Fibroblast of skin of left quadriceps (primary cell): ENCODE measurements at regions not wholly inside any gene's neighbourhood (a gene's known extent, or its start where the extent isn't known, plus 50 kb on each side); places are given as distances from the start of the nearest gene placed in this dataset.

ENCODE experiments used
- DNase-seq, 2 experiments: peaks; one replicate each; pipeline ENCODE4 v3.0.0-alpha.2; 2013; ENCODE audit warnings: low read depth in 2 of 2

DNA sequence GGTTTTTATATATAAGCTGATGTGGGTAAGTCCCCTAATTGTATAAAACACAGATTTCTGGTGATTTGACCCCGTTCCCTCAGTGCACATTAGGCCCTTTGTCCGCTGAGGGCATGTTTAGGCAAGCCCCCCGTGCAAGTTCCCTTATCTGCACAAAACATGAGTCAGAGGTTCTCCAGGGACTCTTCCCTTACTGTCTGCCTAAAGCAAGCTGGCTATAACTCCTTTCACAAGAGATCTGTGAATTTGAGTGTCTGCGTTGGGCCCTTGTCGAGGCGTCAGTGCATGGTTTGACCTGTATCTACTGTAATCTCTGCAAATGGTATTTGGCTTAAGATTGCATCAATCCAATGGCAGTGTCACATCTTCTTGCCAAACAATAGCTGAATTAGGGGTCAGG, 712.8 kb downstream of the CDH8 start:
- DNase-seq, result no peak

DNA sequence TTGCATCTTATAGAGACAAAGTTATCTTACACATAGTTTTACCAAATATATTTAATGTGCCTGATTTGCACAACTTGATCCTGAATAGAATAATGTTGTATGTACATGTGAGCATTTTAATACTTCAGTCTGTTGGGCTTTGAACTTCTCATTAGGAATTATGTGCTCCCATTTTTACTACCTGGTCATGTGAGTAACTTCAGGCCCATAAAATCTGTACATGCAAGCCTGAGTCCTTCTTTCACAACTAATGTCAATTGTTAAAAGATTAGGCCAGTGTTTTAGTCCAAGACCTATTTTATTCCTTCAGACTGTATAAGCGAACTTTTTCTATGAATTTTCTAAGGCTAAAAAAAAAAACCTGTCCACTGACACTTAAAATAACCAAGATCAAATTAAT, 715.4 kb downstream of the CDH8 start:
- no peak for DNase-seq

DNA sequence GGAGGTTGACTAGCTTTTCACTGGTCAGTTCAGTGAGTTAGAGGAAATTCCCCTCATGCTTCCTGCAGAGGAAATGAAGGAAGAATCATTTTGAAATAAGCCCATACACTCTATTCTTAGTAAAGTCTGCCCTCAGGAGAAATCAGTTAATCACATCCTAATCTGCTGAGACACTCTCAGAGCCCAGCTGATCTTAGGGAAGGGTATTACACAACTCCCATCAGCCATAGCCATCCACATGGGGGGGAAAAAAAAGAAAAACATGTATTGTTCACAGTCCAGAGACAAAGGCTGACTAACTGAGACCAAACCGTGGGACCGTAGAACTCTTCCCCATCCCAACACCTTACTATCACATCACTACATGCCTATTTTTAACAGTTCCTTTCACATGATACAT, 722.3 kb downstream of the CDH8 start:
- no peak for DNase-seq

DNA sequence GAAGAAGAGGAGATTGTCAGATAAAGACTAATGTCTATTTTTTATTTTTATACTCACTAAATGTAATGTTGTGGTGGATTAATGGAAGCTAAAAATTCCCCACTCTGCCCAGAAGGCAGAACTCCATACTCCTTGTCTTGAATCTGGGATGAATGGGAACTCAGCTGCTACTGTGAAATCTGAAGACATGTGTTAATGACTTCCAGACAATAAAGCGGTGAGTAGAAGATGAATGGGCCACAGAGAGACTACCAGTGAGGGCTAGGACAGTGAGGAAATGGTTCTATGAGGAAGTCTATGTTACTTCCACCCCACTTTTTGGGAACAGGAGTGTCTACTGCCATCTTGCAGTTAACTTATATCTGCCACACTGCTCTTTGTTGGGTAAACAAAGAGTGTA, 726.9 kb downstream of the CDH8 start:
- no peak for DNase-seq

DNA sequence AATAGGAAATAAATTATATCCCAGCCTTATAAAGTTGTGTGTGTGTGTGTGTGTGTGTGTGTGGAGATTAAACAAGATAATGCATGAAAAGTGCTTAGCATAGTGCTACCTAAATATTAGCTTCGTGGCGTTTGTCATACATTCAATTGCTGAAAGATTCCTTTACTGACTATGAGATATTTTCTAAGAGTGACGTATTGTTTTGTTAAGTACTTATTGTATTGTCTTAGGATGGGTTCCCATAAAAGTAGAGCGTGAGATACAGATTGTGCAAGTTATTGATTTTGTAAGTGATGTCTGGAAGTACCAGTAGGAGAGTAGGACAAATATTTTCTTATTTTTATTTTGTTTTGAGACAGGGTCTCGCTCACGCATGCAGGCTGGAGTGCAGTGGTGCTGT, 730.0 kb downstream of the CDH8 start:
- DNase-seq, result no peak

DNA sequence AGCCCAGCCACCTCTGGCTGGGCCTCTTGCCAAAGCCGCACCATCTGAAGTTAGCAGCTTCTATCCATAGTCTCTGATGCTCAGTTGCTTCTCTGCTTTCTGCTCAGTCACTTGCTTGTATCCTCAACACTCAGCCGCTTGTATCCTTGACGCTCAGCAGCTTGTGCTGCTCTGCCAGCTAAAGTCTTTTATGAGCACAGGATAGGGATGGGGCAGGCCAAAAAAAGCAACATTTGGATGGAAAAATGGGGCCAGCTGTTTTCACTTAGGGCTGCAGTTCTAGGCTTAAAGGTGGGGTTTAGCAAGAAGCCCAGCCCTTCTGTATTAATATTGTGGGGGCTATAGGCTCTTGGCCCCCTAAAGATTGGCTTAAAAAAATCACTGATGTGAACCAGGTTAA, 739.4 kb downstream of the CDH8 start:
- DNase-seq, result no peak

DNA sequence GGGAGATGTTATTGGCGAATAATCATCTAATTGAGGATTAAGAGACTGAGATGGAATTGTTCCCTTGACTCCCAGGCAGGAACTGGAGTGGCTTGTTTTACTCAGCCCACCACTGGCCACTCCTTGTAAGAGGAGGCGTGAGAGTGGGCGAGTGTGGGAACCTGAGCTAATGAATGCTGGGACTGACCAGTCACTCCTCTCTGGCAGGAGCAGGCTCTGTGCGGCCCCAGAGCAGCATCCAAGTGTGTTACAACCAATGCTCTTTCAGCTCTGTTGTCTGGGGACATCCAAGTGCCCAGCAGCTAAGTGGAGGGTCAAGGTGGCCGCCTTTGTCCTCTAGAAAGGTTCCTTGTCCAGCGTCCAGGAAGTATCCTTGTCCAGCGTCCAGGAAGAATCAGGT, 739.9 kb downstream of the CDH8 start:
- DNase-seq, result no peak

DNA sequence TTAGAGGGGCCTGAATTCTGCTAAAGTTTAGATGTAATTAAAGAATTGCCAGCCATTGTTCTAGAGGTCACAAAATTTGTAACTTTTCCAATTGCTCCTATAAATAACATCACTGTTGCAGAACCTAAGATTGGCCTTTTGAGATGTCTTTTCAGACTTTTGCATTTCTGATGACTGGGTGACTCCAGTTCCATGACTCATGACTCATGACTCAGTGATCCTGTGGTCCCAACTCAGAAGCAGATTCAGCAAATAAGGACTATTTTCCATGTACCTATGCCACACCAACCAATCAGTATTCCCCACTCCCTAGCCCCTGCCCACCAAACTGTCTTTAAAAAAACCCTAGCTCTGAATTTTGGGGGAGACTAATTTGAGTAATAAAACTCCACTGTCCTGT, 740.9 kb downstream of the CDH8 start:
- no peak for DNase-seq

DNA sequence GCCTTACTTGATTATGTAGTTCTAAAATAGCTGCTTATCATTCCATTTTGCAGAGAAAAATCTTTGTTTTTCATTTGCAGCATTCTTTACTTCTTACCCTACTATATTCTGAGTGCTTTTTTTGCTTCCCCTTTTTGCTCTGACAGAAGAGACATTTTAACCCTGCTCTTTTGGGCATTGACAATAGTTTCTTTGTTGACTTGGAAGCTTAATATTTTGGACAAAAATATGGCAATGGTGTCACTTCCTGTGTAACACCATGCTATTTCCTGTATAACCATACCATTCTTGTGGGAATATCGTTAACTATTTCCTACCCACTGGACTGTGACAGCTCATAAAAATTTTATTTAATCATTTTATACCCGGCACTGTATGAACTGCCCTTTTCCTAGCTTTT, 747.1 kb downstream of the CDH8 start:
- DNase-seq, result no peak

DNA sequence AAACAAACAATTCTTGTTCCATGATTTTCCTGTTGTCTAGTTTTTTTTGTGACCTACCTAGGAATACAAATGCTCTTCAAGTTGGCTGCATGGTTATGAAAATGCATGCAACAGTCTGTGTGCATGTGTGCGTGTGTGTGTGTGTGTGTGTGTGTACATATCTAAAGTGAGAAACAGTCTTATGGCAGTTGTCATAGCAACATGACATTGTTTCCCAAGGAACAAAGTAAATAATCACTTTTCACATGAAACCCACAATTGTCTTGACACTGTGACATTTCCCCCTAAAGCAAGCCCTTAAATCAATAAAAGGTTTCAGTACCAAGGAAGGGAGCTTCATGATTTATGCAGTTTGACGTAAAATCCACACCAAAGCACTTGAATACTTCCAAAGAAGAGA, 758.4 kb downstream of the CDH8 start:
- no peak for DNase-seq

DNA sequence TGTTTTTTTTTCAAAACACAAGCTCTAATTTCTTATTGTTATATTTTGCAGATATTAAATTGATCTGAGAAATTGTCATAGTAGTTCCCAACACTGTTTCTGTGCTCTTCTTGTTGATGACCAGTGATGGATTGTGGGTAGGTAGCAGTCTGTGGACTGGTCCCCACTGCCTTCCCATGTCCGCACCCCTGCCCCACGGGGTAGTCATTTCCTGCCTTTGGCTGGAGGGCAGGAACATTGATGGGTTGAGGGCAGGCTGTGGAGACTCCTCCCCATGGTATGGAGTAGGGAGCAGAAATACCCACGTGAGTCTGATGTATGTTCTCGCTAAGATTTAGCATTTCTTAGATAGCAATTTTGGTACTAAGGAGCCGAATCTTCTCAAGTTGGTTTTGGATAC, 762.0 kb downstream of the CDH8 start:
- DNase-seq, result no peak

DNA sequence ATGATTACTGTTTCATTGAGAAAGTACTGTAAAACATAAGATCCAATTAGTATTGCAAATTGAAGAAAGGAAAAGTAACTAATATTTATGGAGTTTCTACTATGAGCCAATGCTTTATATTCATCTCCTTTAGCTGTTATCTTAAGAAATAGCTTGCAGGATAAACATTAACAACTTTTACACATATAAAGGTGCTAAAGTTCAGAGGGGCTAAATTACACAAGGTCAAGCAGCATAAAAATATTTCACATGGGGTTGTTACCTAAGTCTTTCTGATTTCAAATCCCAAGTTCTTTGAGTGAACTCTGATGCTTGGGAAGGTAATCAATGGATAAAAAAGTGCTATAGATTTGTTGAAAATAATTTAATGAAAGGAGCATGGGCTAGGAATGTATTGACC, 765.5 kb downstream of the CDH8 start:
- DNase-seq, result no peak

DNA sequence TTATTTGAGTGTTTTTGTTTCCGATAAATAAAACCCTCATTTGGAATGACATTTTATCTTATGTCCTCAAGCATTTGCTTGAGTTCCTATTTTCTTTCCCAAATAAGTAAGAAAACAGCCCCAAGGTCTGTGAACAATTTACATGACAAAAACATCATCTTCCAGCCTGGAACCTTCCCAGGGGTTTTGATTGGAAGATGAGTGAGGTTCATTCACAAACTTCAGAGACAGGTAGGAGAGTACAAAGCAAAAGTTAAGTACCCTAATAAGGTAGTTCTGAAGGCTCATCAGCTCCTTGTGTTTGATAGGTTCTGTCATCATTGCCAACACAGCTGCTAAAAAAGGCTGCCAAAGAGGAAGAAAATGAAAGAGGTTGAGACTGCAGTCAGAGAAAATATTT, 772.8 kb downstream of the CDH8 start:
- DNase-seq, result no peak

DNA sequence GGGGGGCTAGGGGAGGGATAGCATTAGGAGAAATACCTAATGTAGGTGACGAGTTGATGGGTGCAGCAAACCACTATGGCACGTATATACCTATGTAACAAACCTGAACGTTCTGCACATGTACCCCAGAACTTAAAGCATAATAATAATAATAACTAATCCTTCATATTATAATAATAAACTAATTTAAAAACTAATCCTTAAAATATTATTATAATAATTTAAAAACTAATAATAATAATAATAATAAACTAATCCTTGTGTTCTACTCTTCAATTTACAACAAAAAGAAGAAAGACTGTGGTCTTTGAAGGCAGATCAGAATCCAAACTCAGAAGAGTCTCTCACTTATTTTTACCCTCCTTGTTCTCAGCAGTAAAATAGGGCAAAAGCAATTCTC, 774.9 kb downstream of the CDH8 start:
- no peak for DNase-seq

DNA sequence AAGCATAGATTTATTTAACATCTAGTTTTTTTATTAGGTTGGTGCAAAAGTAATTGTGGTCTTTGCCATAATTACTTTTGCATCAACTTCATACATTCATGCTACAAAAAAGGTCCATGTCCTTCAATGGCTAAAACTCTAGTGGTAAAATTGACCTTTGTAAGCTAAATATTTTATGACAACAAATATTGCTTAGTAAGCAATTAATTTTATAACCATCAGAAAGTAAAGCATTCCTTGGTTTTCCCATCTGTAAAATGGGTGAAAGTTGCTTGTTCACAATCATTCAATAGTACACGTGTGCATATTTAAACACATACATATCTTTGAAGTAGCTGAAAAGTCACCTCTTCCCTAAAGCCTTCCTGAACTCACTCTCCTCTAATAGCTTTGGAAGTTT, 789.6 kb downstream of the CDH8 start:
- no peak for DNase-seq

DNA sequence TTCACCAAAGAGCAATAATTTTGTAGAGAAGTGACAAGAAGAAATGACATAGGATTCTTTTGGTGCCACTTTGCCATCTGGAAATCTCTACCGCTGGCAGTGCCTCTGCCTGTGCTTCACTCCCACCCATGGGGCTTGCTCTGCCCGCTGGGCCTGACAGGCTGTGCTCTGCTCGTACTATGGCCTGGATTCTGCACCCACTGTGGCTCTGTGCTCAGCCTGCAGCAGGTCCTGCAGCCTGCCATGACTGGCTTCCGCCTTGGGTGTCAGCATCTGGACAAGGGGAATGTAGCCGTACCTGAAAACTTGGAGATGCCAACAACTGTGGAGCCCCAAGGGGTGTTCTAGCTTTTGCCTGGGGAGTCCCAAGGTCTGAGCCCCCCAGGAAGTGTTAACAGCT, 792.3 kb downstream of the CDH8 start:
- DNase-seq, result no peak

DNA sequence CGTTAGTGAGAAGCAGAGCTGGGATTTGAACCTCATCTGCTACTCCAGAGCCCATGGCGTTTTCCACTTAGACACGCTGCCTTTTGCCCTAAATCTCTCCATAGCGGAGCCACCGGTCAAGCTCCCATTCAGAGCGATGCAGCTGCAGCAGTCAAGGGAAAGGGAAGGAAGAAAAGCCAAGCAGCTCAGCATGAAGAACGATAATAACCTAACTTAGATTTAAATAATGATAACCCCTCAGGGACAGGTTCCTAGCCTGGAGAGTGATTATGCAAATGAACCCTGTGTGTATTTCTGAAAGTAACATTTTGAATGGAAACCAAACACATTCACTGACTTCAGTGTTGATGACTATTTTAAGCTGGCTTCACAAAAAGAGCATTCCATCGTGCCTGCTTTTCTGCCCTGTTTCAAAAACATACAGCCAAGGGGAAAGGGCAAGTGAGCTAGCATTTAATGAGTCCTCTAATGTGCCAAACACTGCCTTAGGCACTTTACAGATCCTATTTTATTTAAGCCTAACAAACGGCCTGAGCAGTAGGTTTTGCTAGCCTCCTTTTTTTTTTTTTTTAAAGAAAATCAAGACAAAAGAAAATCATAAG, 798.3 kb downstream of the CDH8 start:
- no peak for DNase-seq

DNA sequence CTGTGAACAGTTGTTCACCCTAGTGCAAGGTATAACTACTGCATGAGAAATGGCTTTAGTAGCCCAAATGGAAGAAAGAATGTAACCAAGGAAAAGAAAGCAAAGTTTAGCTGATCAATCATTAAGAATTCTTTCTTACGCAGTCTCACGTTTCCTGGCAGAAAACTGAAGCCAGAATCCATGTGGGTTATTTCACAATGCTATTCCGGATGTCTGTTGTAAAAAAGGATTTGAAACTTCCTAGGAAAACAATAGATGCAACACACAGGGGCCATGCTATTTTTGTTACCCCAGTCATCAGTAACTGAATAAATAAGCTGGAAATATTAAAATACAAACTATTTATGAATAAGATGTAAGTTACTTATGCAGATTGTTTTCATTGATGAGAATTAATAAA, 802.5 kb downstream of the CDH8 start:
- no peak for DNase-seq

DNA sequence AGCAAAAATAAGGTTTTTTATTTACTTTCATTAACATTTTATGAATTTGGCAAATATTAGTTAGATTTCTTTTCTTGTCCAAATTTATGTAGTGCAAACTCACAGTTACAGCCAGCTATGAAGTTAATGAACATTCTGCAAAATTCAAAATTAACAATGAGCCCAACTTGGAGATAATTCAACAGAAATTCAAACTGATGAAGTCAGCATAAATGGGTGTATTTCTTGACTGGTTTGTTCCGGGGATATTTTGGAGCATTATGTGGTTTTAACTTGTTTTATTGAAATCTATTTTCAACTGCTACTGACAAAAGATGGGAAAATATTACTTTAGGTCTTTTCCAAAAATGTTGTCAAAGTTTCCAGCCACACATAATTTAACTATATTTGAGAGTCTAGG, 807.9 kb downstream of the CDH8 start:
- DNase-seq, result no peak

DNA sequence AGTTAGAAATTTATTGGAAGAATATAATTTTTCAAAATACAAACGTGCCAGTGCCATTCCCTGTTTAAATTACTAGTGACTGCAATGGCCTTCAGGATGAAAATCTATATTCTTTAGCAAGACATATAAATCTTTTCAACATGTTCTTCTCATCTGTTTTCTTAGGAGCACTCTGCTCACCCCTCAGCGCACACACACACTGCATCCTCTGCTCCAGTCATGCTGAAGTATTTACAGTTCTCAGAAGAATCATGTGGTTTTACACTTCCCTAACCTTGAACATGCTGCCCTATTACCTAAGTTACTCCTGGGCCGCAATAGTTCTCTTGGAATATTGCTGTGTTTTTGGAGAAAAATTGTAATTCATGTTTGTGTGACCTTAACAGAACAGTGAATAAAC, 820.6 kb downstream of the CDH8 start:
- no peak for DNase-seq

DNA sequence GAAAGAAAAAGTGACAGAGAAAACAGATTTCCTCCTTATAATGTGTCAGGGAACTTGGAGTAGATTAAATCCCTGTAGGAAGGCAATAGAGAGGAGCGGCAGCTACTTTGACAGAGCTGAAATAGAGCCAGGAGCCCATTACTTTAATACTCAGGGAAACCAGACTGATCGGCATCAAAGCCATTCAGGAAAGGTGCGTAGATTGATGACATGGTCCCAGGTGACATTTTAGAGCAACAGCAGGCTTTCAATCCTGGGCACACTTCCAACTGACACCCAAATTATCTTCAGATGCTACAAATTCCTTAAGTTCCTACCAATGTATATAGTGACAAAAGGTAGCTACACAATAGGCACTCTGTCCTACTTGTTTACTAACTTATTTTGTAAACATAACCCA, 821.5 kb downstream of the CDH8 start:
- DNase-seq, result no peak

DNA sequence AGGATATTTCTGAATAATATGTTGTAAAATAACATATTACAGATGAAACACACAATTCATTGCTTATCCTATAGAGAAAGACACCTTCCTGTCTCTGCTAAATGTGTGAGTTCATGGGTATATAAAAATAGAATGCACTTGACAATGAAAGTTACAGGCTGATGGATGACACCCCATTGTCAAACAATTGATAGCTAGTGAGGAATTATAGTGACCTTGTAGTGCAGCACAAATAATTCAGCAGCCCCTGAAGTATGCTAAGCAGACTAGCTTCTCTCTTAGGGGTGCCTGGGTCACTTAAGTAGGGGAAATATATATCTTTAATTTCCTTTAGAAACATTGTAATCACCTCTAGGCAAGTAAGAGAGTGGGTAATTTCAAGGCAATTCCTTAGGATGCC, 826.2 kb downstream of the CDH8 start:
- DNase-seq, result no peak

DNA sequence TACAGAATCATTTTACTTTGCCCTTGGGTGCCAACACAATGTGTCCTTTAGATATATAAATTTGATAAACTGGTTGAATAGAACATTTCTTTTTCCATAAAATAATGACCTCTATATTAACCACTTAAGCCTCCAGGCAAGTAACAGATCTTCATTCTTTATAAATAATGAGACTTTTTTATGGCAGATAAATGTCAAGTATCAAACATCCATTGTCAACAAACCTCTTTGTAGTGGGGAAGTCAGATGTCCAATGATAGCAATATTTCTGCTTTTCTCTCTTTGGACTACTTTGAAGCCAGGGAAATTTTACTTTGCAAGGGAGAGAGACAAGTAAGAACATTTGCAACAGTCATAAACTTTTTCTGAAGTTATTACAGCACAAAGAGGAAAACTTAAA, 841.2 kb downstream of the CDH8 start:
- DNase-seq, result no peak

DNA sequence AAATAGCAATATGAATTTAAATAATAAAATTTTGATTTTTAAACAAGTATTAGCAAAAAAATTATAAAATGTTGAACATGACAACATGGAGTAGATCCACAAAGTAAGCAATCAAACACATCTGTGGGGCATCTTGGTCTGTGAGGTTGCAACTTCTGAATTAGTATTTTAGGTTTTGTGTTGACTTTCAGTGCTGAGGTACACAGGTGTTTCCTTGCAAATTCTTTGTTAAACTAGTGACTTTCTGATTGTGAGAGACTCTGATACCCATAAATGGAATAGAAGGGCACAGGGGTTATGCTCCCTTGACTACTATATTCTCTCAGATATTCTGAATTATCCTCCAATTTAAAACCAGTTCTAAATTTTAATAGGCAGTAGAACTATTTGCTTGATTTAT, 841.7 kb downstream of the CDH8 start:
- DNase-seq, result no peak

DNA sequence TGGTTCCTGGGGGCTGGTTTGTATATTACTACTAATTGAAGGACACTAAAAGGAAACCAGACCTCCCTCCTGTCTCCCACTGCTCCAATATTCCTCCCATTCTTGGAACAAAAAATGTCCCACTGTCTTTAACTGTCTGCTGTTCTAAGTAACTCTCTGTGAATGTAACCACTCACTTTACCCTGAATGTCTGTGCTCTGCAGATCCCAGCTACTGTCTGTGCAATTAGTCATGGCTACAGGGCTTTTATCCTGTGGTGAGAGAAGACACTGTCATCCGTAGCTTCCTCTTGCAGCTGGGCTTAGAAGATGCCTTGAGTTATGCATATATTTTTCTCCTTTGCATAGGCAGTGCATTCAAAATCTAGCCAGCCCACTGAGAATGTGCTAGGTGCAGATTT, 853.8 kb downstream of the CDH8 start:
- DNase-seq, result no peak
